ENCODE measurements at regions not wholly inside any gene's neighbourhood (a gene's known extent, or its start where the extent isn't known, plus 50 kb on each side); places are given as distances from the start of the nearest gene placed in this dataset.
"Not testable (repeated sequence)": the region's sequence is repeated elsewhere in the genome, so short reads cannot be mapped to it uniquely, and the experiment has no call there.

GRCh38 chr1:807699-808390 is 115.9 kb upstream of the SAMD11 start:
- not testable (repeated sequence) for H3K9me3 Mint-ChIP-seq; H3K4me1 Mint-ChIP-seq (ENCODE audit: low read depth); H3K27me3 Mint-ChIP-seq (ENCODE audit: low read depth); H3K36me3 Mint-ChIP-seq (ENCODE audit: low read depth); H3K4me3 Mint-ChIP-seq; H3K27ac Mint-ChIP-seq

- H3K9me3 Mint-ChIP-seq; H3K36me3 Mint-ChIP-seq (ENCODE audit: low read depth); H3K27ac Mint-ChIP-seq; H3K4me1 Mint-ChIP-seq (ENCODE audit: low read depth); H3K27me3 Mint-ChIP-seq (ENCODE audit: low read depth); H3K4me3 Mint-ChIP-seq: not testable (repeated sequence)
Observed at GRCh38 chr1:810949-811348, 112.8 kb upstream of the SAMD11 start.

- H3K36me3 Mint-ChIP-seq (ENCODE audit: low read depth); H3K4me1 Mint-ChIP-seq (ENCODE audit: low read depth); H3K4me3 Mint-ChIP-seq; H3K27ac Mint-ChIP-seq; H3K9me3 Mint-ChIP-seq; H3K27me3 Mint-ChIP-seq (ENCODE audit: low read depth): not testable (repeated sequence)
Observed at GRCh38 chr1:812535-813127, 111.1 kb upstream of the SAMD11 start.

GRCh38 chr1:814543-814942 is 109.2 kb upstream of the SAMD11 start:
- H3K27me3 Mint-ChIP-seq (ENCODE audit: low read depth); H3K4me1 Mint-ChIP-seq (ENCODE audit: low read depth); H3K27ac Mint-ChIP-seq; H3K4me3 Mint-ChIP-seq; H3K9me3 Mint-ChIP-seq; H3K36me3 Mint-ChIP-seq (ENCODE audit: low read depth): not testable (repeated sequence)

GRCh38 chr1:815147-815922 is 108.4 kb upstream of the SAMD11 start:
- not testable (repeated sequence) for H3K36me3 Mint-ChIP-seq (ENCODE audit: low read depth); H3K9me3 Mint-ChIP-seq; H3K27me3 Mint-ChIP-seq (ENCODE audit: low read depth); H3K4me1 Mint-ChIP-seq (ENCODE audit: low read depth); H3K4me3 Mint-ChIP-seq; H3K27ac Mint-ChIP-seq

- H3K36me3 Mint-ChIP-seq (ENCODE audit: low read depth); H3K27me3 Mint-ChIP-seq (ENCODE audit: low read depth); H3K9me3 Mint-ChIP-seq; H3K27ac Mint-ChIP-seq; H3K4me1 Mint-ChIP-seq (ENCODE audit: low read depth): not testable (repeated sequence)
- H3K4me3 Mint-ChIP-seq, result peak overlapping the region; percentile 19
Observed at GRCh38 chr1:817071-817599, 106.6 kb upstream of the SAMD11 start.

- not testable (repeated sequence) for H3K36me3 Mint-ChIP-seq (ENCODE audit: low read depth); H3K27ac Mint-ChIP-seq; H3K4me3 Mint-ChIP-seq; H3K27me3 Mint-ChIP-seq (ENCODE audit: low read depth); H3K9me3 Mint-ChIP-seq; H3K4me1 Mint-ChIP-seq (ENCODE audit: low read depth)
Observed at GRCh38 chr1:817658-818617, 105.8 kb upstream of the SAMD11 start.

- Mint-ChIP-seq H3K27ac (no peak overlapping the region), H3K36me3 (ENCODE audit: low read depth) (peaks cover 2% of the 10 kb centered on the region), H3K4me1 (ENCODE audit: low read depth) (peaks cover 7% of the 10 kb centered on the region), H3K4me3 (no peak overlapping the region), H3K27me3 (ENCODE audit: low read depth) (no peaks in the 10 kb centered on the region), H3K9me3 (no peaks in the 10 kb centered on the region)
Observed at GRCh38 chr1:818618-819291, 105.0 kb upstream of the SAMD11 start.

- H3K27ac Mint-ChIP-seq, result no peak overlapping the region
- no peaks in the 10 kb centered on the region for H3K27me3 Mint-ChIP-seq (ENCODE audit: low read depth)
Observed at GRCh38 chr1:820962-821361, 102.8 kb upstream of the SAMD11 start.

GRCh38 chr1:826808-827207 is 96.9 kb upstream of the SAMD11 start:
- not testable (repeated sequence) for H3K9me3 Mint-ChIP-seq

More at GRCh38 chr1:820962-821361, 102.8 kb upstream of the SAMD11 start:
- H3K4me1 Mint-ChIP-seq (ENCODE audit: low read depth), result peaks cover 11% of the 10 kb centered on the region
- H3K36me3 Mint-ChIP-seq (ENCODE audit: low read depth), result peaks cover 2% of the 10 kb centered on the region
- H3K4me3 Mint-ChIP-seq, result no peak overlapping the region
- no peaks in the 10 kb centered on the region for H3K9me3 Mint-ChIP-seq

GRCh38 chr1:827211-828063 is 96.3 kb upstream of the SAMD11 start:
- not testable (repeated sequence) for H3K36me3 Mint-ChIP-seq (ENCODE audit: low read depth); H3K9me3 Mint-ChIP-seq; H3K27me3 Mint-ChIP-seq (ENCODE audit: low read depth)
- Mint-ChIP-seq H3K4me1 (ENCODE audit: low read depth) (peaks cover 23% of the 10 kb centered on the region), H3K27ac (peak overlapping the region; percentile 93), H3K4me3 (peak overlapping the region; percentile 88)

More at GRCh38 chr1:826808-827207, 96.9 kb upstream of the SAMD11 start:
- H3K36me3 Mint-ChIP-seq (ENCODE audit: low read depth); H3K27me3 Mint-ChIP-seq (ENCODE audit: low read depth): not testable (repeated sequence)
- Mint-ChIP-seq H3K4me1 (ENCODE audit: low read depth) (peaks cover 23% of the 10 kb centered on the region), H3K27ac (peak overlapping the region; percentile 93), H3K4me3 (peak overlapping the region; percentile 88)

- H3K36me3 Mint-ChIP-seq (ENCODE audit: low read depth), result peaks cover 18% of the 10 kb centered on the region
- H3K9me3 Mint-ChIP-seq; H3K4me3 Mint-ChIP-seq; H3K27ac Mint-ChIP-seq; H3K27me3 Mint-ChIP-seq (ENCODE audit: low read depth): not testable (repeated sequence)
- H3K4me1 Mint-ChIP-seq (ENCODE audit: low read depth), result peaks cover 26% of the 10 kb centered on the region
Observed at GRCh38 chr1:829324-829723, 94.4 kb upstream of the SAMD11 start.

GRCh38 chr1:829932-830331 is 93.8 kb upstream of the SAMD11 start:
- Mint-ChIP-seq H3K36me3 (ENCODE audit: low read depth) (peaks cover 20% of the 10 kb centered on the region), H3K4me1 (ENCODE audit: low read depth) (peaks cover 26% of the 10 kb centered on the region)
- H3K27ac Mint-ChIP-seq; H3K27me3 Mint-ChIP-seq (ENCODE audit: low read depth); H3K4me3 Mint-ChIP-seq; H3K9me3 Mint-ChIP-seq: not testable (repeated sequence)

All from T-helper 1 cell treated with Interleukin-12 subunit alpha and Interleukin-12 subunit beta and Interleukin-4 antibody, amounts not matched to agents 30 μg/mL and 1 μg/mL, for 36 hours (primary cell).